Vagina (tissue), 2 donors: ENCODE measurements at regions not wholly inside any gene's neighbourhood (a gene's known extent, or its start where the extent isn't known, plus 50 kb on each side); places are given as distances from the start of the nearest gene placed in this dataset.

ENCODE experiments used
- CTCF ChIP-seq, 3 experiments: fragments of 450-650 bp in 2 of 3; fragments of 200-600 bp in 1 of 3; sonication (generic) in 1 of 3; IDR thresholded peaks; one replicate each; pipeline ENCODE4 v1.5.1; 2017 to 2019; ENCODE audit warnings: antibody characterized with exemption in 3 of 3, mild to moderate bottlenecking in 2 of 3, moderate library complexity in 2 of 3
- POLR2A ChIP-seq, 2 donors: fragments of 450-650 bp; IDR thresholded peaks; one replicate each; pipeline ENCODE4 v1.6.1; 2017; ENCODE audit warnings: antibody characterized with exemption in 2 of 2, mild to moderate bottlenecking in 2 of 2, moderate library complexity in 2 of 2

- TF ChIP-seq POLR2A (IDR thresholded peaks at IDR 0.05), result no peak
- no peak for TF ChIP-seq CTCF (IDR thresholded peaks at IDR 0.05)
These were observed 870.2 kb downstream of the SI start for GRCh38 chr3:164208048-164208447.
